K562 (cell line): ENCODE measurements at regions not wholly inside any gene's neighbourhood (a gene's known extent, or its start where the extent isn't known, plus 50 kb on each side); places are given as distances from the start of the nearest gene placed in this dataset.

Experiments
- CBX1 ChIP-seq: sonication (generic); IDR thresholded peaks from 2 replicates; pipeline ENCODE4 v1.6.1; 2016; ENCODE audit warnings: antibody characterized with exemption, low read depth, mild to moderate bottlenecking
- CC2D1A ChIP-seq: fragments of 450-650 bp; IDR thresholded peaks from 2 replicates; pipeline ENCODE4 v1.6.1; 2017; ENCODE audit warnings: mild to moderate bottlenecking
- FOXA3 ChIP-seq, 2 experiments: fragments of 450-650 bp in 1 of 2; sonication (generic) in 1 of 2; formaldehyde crosslinking; IDR thresholded peaks in 1 of 2; conservative IDR thresholded peaks in 1 of 2; 2 replicates each; pipeline versions ENCODE4 v1.4.0 to v1.8.0; 2020 to 2022; ENCODE audit warnings: mild to moderate bottlenecking in 2 of 2, missing genetic modification reagents in 1 of 2
- HES1 ChIP-seq: fragments of 450-650 bp; IDR thresholded peaks from 2 replicates; pipeline ENCODE4 v1.6.1; 2016; ENCODE audit warnings: low read depth, mild to moderate bottlenecking, moderate library complexity
- SMARCA4 ChIP-seq: fragments of 450-650 bp; IDR thresholded peaks from 2 replicates; pipeline ENCODE4 v1.6.1; 2016
- SNRNP70 ChIP-seq: fragments of 200-400 bp; formaldehyde crosslinking; optimal IDR thresholded peaks from 2 replicates; pipeline ENCODE3; 2017; ENCODE audit warnings: low read depth, low read length
- SPI1 ChIP-seq: IDR thresholded peaks from 2 replicates; pipeline ENCODE4 v1.6.1; 2011; ENCODE audit warnings: low read depth, low read length, control low read depth, borderline replicate concordance
- TF ChIP-seq, protein P1 (sequence below), 2 experiments: fragments of 450-650 bp; IDR thresholded peaks; 2 replicates each; pipeline ENCODE4 v1.6.1; 2016

DNA sequence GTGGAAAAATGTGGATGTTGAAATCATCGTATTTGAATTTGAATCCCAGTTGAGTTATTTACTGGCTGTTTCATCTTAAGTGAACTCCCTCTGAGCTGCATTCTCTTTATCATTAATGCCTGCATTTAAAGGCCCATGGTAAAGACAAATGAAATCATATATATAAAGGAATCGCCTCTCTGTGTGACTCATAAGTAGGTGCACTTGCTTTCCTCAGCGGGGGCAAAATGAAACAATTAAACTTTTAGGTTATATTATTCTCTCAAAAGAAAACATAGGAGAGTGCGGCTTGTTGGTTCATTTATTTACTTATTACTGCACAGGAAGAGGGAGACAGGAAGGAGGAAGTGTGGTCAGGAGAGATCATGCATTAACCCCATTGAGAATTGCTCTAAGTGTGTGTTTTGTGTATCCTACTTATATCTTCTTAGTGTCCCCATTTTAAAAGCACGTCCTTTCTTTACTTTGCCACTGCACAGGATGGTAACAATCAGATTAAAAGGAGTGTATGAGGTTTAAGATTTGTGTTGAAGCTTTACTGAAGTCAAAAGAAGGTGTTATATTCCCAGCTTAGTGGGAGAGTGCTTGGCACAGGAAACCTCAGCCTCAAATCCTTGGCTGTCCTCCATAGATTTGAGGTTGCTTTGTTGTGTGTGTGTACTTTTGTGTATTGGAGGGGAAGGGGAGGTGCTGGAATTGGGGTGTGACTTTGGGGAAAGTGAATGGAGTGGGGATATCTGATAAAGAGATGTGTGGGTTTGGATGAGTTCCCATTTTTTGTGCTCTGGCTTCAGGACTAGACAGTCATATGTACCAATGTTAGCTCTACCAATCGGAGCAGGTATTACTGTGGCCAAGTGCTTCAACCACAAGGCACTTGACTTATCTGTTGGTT is 595.8 kb upstream of the NR2F2 start (continued):
- peak; percentile 59; the same call in 1 of the 2 replicates for TF ChIP-seq CC2D1A
- TF ChIP-seq SMARCA4: peak; percentile 41; the same call in 1 of the 2 replicates
- TF ChIP-seq SPI1: no peak
- TF ChIP-seq, protein P1, sequence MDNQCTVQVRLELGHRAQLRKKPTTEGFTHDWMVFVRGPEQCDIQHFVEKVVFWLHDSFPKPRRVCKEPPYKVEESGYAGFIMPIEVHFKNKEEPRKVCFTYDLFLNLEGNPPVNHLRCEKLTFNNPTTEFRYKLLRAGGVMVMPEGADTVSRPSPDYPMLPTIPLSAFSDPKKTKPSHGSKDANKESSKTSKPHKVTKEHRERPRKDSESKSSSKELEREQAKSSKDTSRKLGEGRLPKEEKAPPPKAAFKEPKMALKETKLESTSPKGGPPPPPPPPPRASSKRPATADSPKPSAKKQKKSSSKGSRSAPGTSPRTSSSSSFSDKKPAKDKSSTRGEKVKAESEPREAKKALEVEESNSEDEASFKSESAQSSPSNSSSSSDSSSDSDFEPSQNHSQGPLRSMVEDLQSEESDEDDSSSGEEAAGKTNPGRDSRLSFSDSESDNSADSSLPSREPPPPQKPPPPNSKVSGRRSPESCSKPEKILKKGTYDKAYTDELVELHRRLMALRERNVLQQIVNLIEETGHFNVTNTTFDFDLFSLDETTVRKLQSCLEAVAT (IDR thresholded peaks at IDR 0.05): peak in 1 of 2 experiments; percentile 44; a peak in 1 of 4 replicates
- 0 out of 4 replicates have a peak, but pooled peaks of 1 of the 2 experiments have one; percentile 17 for TF ChIP-seq FOXA3 (CRISPR knock-in tag; conservative IDR thresholded peaks at IDR 0.05 in 1 of 2, IDR thresholded peaks at IDR 0.05 in 1 of 2)
- TF ChIP-seq HES1: 0 out of 2 replicates have a peak, but pooled peaks have one; percentile 40
- no peak for TF ChIP-seq SNRNP70
- no peak for TF ChIP-seq CBX1
